ENCODE measurements at regions not wholly inside any gene's neighbourhood (a gene's known extent, or its start where the extent isn't known, plus 50 kb on each side); places are given as distances from the start of the nearest gene placed in this dataset.

DNA sequence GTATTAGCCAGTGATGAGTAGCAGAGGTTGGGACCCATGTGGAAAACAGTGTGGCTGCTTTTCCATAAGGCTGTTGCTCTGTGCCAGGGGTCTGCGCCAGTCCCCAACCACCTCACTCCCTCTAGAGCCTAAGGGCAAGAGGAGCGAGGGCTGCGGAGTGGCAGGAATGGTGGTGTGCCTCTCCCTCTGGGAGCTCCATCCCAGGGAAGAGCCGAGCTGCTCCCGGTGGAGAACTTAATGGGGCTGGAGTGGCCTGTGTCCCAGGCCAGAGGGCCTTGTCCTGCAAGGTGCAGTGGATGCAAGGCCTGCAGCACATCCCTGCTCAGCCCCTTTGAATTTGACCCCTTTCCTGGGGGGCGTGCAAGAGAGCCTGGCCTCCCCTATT, 105.4 kb upstream of the GRXCR1 start:
- no peak overlapping the region for H3K9ac ChIP-seq (ENCODE audit: low read depth, low read length)
- no peak overlapping the region for H2AK5ac ChIP-seq (ENCODE audit: low read depth, low read length)
- in situ Hi-C loops (cut with MboI; ENCODE audit: low sequenced_read_pairs) (no loop called here), intact Hi-C loops (cut with micrococcal nuclease) (no loop called here), dilution Hi-C loops (cut with HindIII; ENCODE audit: low sequenced_read_pairs, unreplicated experiment) (no loop called here)
- ChIA-PET POLR2A (ENCODE audit: unreplicated experiment) (no interaction called here), CTCF (no interaction called here)
- H3K4me3 ChIP-seq (ENCODE audit: insufficient read depth, low read depth, low read length), result no peak overlapping the region
- H2AFZ ChIP-seq (replicated peaks; ENCODE audit: low read length, poor library complexity), result no peak overlapping the region
- no peak overlapping the region for H2AK9ac ChIP-seq (replicated peaks; ENCODE audit: low read depth, low read length, poor library complexity)
- no peak for DNase-seq
- no peaks in the 10 kb centered on the region for H3K79me1 ChIP-seq (ENCODE audit: low read depth in 1 of 2, low read length in 2 of 2)
- BruUV-seq (replicated peaks), result no TSS peak
- H3K23ac ChIP-seq (ENCODE audit: low read depth, low read length), result no peak overlapping the region
- no peak overlapping the region for H3K27ac ChIP-seq (ENCODE audit: insufficient read depth, low read length)
- H3K4me2 ChIP-seq (ENCODE audit: low read depth, low read length), result no peak overlapping the region
- no peaks in the 10 kb centered on the region for H3K27me3 ChIP-seq (ENCODE audit: control insufficient read depth, insufficient read depth, low read length)
- H3K36me3 ChIP-seq (ENCODE audit: control insufficient read depth, insufficient read depth, low read length), result no peaks in the 10 kb centered on the region
- no peaks in the 10 kb centered on the region for H4K20me1 ChIP-seq (ENCODE audit: insufficient read depth, low read length)
- no peak overlapping the region for H2BK5ac ChIP-seq (ENCODE audit: low read depth, low read length, poor library complexity, severe bottlenecking)
- H4K91ac ChIP-seq (ENCODE audit: insufficient read depth, low read depth, low read length), result no peak overlapping the region
- H3K9me1 ChIP-seq (ENCODE audit: insufficient read depth, low read length), result no peaks in the 10 kb centered on the region
- no peak overlapping the region for H2BK15ac ChIP-seq (ENCODE audit: low read depth, low read length)
- no peak overlapping the region for H3K56ac ChIP-seq (ENCODE audit: extremely low read depth, insufficient read depth, low read length)
- no peak overlapping the region for H4K5ac ChIP-seq (ENCODE audit: low read depth, low read length)
- H3K9me3 ChIP-seq (ENCODE audit: control insufficient read depth, insufficient read depth, low read length), result peaks cover 7% of the 10 kb centered on the region; the same call in 1 of the 2 replicates
- no peaks in the 10 kb centered on the region for H3K4me1 ChIP-seq (ENCODE audit: control insufficient read depth, insufficient read depth, low read length)
- no peak overlapping the region for H3K4ac ChIP-seq (ENCODE audit: low read depth, low read length)
- no peak for ATAC-seq (ENCODE audit: low read depth)
- WGBS, 2 experiments (ENCODE audit: extremely low coverage in 2 of 2, insufficient read length in 1 of 2), result 20% methylated on average over 1 of the region's 6 CpGs; no CpG with 5 or more reads in 1 of the 2 experiments
- no peak overlapping the region for H2BK20ac ChIP-seq (ENCODE audit: low read depth, low read length)
- TF ChIP-seq MAFK (IDR thresholded peaks at IDR 0.05; ENCODE audit: low read depth, low read length), result no peak
- TF ChIP-seq CHD1 (IDR thresholded peaks at IDR 0.05; ENCODE audit: low read depth, low read length), result no peak
- no peak for TF ChIP-seq POLR2A (IDR thresholded peaks at IDR 0.05; ENCODE audit: low read depth, low read length)
- TF ChIP-seq MAZ (IDR thresholded peaks at IDR 0.05; ENCODE audit: borderline replicate concordance, low read depth, low read length), result no peak
- TF ChIP-seq MXI1 (IDR thresholded peaks at IDR 0.05; ENCODE audit: borderline replicate concordance, low read depth, low read length), result no peak
- no peak for TF ChIP-seq SMC3 (IDR thresholded peaks at IDR 0.05; ENCODE audit: low read depth, low read length)
- TF ChIP-seq CEBPB (IDR thresholded peaks at IDR 0.05; ENCODE audit: low read depth, low read length), result no peak
- TF ChIP-seq CTCF (conservative IDR thresholded peaks at IDR 0.05; ENCODE audit: low read depth, low read length), result no peak
- no peak overlapping the region for H3K18ac ChIP-seq (ENCODE audit: low read depth, low read length)
- no peak overlapping the region for H4K8ac ChIP-seq (ENCODE audit: low read depth in 2 of 2, low read length in 2 of 2)
- H3K14ac ChIP-seq (replicated peaks; ENCODE audit: low read depth, low read length), result no peak overlapping the region
- no peak overlapping the region for H2BK120ac ChIP-seq (ENCODE audit: low read depth, low read length)

All from IMR-90 (cell line).